Stimulated activated CD4-positive, alpha-beta T cell treated with anti-CD3 and anti-CD28 coated beads, TNF-alpha, amount 100 ng/mL, for 24 hours (primary cell): ENCODE measurements at regions not wholly inside any gene's neighbourhood (a gene's known extent, or its start where the extent isn't known, plus 50 kb on each side); places are given as distances from the start of the nearest gene placed in this dataset.

Source experiments
- DNase-seq, 3 experiments: peaks; one replicate each; pipeline ENCODE4 v3.0.0-alpha.2; 2020; ENCODE audit warnings: low read depth in 3 of 3

GRCh38 chr13:72004246-72004645 lies 137.2 kb upstream of the DACH1 start:
- DNase-seq: no peak

- no peak for DNase-seq
Observed at GRCh38 chr13:71998223-71998622, 131.2 kb upstream of the DACH1 start.

- DNase-seq: no peak
Observed at GRCh38 chr13:71979616-71980015, 112.6 kb upstream of the DACH1 start.

- DNase-seq: no peak
Observed at GRCh38 chr13:71977028-71977427, 110.0 kb upstream of the DACH1 start.

GRCh38 chr13:71967990-71968389 lies 101.0 kb upstream of the DACH1 start:
- no peak for DNase-seq

GRCh38 chr13:71964491-71965100 lies 97.6 kb upstream of the DACH1 start:
- DNase-seq: no peak

- no peak for DNase-seq
Observed at GRCh38 chr13:71962735-71963134, 95.7 kb upstream of the DACH1 start.

GRCh38 chr13:71962126-71962525 lies 95.1 kb upstream of the DACH1 start:
- DNase-seq: no peak

GRCh38 chr13:71949441-71949840 lies 82.4 kb upstream of the DACH1 start:
- DNase-seq: no peak

GRCh38 chr13:71939186-71939585 lies 72.2 kb upstream of the DACH1 start:
- DNase-seq: no peak

- no peak for DNase-seq
Observed at GRCh38 chr13:71935166-71935840, 68.3 kb upstream of the DACH1 start.

- no peak for DNase-seq
Observed at GRCh38 chr13:71924931-71925330, 57.9 kb upstream of the DACH1 start.

- DNase-seq: no peak
Observed at GRCh38 chr13:71922194-71922593, 55.2 kb upstream of the DACH1 start.
